Naive B cell (primary cell): ENCODE measurements at regions not wholly inside any gene's neighbourhood (a gene's known extent, or its start where the extent isn't known, plus 50 kb on each side); places are given as distances from the start of the nearest gene placed in this dataset.

Source experiments
- ATAC-seq, 2 donors: fragments of 150-1000 bp; cut with Tn5 transposase; 2 replicates each; pipeline ENCODE4 v1.10.0; 2021; ENCODE audit warnings: low read depth in 2 of 2, mild to moderate bottlenecking in 2 of 2, moderate library complexity in 2 of 2
- DNase-seq: peaks from one replicate; pipeline ENCODE4 v3.0.0; 2022
- H3K27ac Mint-ChIP-seq, 6 donors: one replicate each; pipeline ENCODE4 v1.8.0; 2020 to 2022; ENCODE audit warnings: mild to moderate bottlenecking in 6 of 6, mixed read lengths in 6 of 6, moderate library complexity in 5 of 6, inconsistent platforms in 2 of 6
- H3K27me3 Mint-ChIP-seq, 3 donors: one replicate each; pipeline ENCODE4 v1.8.0; 2021 to 2022; ENCODE audit warnings: mixed read lengths in 3 of 3, mild to moderate bottlenecking in 1 of 3
- H3K36me3 Mint-ChIP-seq, 2 donors: one replicate each; pipeline ENCODE4 v1.8.0; 2020 to 2022; ENCODE audit warnings: mixed read lengths in 2 of 2, inconsistent platforms in 1 of 2, mild to moderate bottlenecking in 1 of 2
- H3K4me1 Mint-ChIP-seq, 3 donors: one replicate each; pipeline ENCODE4 v1.8.0; 2020 to 2022; ENCODE audit warnings: mixed read lengths in 3 of 3, inconsistent platforms in 1 of 3, mild to moderate bottlenecking in 1 of 3, moderate library complexity in 1 of 3
- H3K4me3 Mint-ChIP-seq, 8 donors: one replicate each; pipeline ENCODE4 v1.8.0; 2020 to 2022; ENCODE audit warnings: mild to moderate bottlenecking in 8 of 8, mixed read lengths in 8 of 8, moderate library complexity in 8 of 8, inconsistent platforms in 2 of 8
- H3K9me3 Mint-ChIP-seq, 7 donors: one replicate each; pipeline ENCODE4 v1.8.0; 2020 to 2022; ENCODE audit warnings: mixed read lengths in 7 of 7, mild to moderate bottlenecking in 5 of 7, inconsistent platforms in 2 of 7, moderate library complexity in 1 of 7

DNA sequence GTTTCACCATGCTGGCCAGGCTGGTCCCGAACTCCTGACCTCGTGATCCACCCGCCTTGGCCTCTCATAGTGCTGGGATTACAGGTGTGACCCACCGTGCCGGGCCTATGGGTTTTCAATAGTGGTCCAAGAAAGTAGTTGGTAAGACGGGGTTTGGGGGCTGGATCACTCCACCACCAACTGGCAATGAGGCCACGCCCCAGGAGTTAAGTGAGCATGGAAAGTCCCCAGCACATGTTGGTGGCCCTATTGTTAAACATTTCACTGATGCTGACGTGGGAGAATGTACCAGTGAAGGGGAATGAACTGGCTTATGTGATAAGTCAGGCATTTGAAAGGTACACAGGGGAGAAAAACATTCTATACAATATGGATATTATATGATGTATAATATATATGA lies 80.4 kb downstream of the CHRD start:
- H3K36me3 Mint-ChIP-seq = no peaks in the 10 kb centered on the region
- H3K4me1 Mint-ChIP-seq = peaks cover 0 to 10% (median 4%) of the 10 kb centered on the region in 3 donors
- H3K27ac Mint-ChIP-seq = peak overlapping the region in 1 of 6 donors; percentile 8
- no peak for DNase-seq
- ATAC-seq = no peak
- peaks cover 0 to 9% (median 3%) of the 10 kb centered on the region in 7 donors for H3K9me3 Mint-ChIP-seq
- H3K4me3 Mint-ChIP-seq = no peak overlapping the region
- H3K27me3 Mint-ChIP-seq = peaks cover 0 to 12% (median 7%) of the 10 kb centered on the region in 3 donors

DNA sequence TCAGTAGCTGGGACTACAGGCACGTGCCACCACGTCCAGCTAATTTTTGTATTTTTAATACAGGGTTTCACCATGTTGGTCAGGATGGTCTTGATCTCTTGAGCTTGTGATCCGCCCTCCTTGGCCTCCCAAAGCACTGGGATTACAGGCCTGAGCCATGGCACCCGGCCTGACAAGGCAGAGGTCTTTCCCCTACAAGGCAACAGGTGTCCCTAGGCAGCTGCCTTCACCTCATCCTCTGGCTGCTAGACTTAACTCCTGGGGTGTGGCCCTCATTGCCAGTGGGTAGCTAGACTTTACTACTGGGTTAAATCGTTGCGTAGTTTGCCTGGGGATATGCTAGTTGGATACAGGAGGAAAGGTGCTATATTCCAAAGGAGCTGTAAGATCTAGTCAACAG lies 81.4 kb downstream of the CHRD start:
- DNase-seq = no peak
- H3K9me3 Mint-ChIP-seq = peaks cover 0 to 9% (median 3%) of the 10 kb centered on the region in 7 donors
- ATAC-seq = no peak
- no peak overlapping the region for H3K4me3 Mint-ChIP-seq
- H3K27me3 Mint-ChIP-seq = peaks cover 0 to 17% (median 15%) of the 10 kb centered on the region in 3 donors
- H3K36me3 Mint-ChIP-seq = no peaks in the 10 kb centered on the region
- H3K4me1 Mint-ChIP-seq = peaks cover 9 to 18% (median 12%) of the 10 kb centered on the region in 3 donors
- peak overlapping the region in 1 of 6 donors; percentile 70 for H3K27ac Mint-ChIP-seq

DNA sequence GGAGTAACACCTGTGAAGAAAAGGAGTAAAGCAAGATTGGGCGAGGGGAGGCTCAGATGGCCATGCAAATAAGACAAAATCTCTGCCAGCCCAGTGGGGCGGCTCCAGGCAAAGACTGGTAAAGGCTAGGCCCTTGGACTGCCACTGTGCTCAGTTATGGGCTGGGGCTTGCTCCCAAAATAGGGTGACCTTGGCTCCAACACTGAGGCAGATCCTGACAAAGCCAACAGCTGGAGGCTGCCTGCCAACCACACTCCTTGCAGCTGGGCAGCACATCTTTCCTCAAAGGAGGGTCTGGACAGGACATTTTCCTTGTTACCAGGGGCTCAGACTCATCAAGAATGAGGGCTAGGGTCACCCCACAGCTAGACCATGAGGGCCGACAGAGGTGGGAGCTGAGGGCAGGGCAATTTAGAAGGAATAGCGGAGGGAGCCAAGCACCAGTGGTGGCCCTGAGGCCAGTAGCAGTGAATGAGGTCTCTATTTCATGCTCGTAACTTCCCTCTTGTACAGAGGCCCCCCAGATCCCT lies 86.1 kb downstream of the CHRD start:
- DNase-seq = no peak
- peaks cover 22 to 41% (median 28%) of the 10 kb centered on the region in 3 donors for H3K4me1 Mint-ChIP-seq
- peaks cover 0 to 15% (median 14%) of the 10 kb centered on the region in 3 donors for H3K27me3 Mint-ChIP-seq
- no peaks in the 10 kb centered on the region for H3K36me3 Mint-ChIP-seq
- peaks cover 0 to 4% (median 0%) of the 10 kb centered on the region in 7 donors for H3K9me3 Mint-ChIP-seq
- H3K27ac Mint-ChIP-seq = peak overlapping the region in 1 of 6 donors; percentile 76
- H3K4me3 Mint-ChIP-seq = peak overlapping the region in 4 of 8 donors; percentile 19 to 70 (median 58)
- peak in 1 of 2 donors; percentile 56 for ATAC-seq

DNA sequence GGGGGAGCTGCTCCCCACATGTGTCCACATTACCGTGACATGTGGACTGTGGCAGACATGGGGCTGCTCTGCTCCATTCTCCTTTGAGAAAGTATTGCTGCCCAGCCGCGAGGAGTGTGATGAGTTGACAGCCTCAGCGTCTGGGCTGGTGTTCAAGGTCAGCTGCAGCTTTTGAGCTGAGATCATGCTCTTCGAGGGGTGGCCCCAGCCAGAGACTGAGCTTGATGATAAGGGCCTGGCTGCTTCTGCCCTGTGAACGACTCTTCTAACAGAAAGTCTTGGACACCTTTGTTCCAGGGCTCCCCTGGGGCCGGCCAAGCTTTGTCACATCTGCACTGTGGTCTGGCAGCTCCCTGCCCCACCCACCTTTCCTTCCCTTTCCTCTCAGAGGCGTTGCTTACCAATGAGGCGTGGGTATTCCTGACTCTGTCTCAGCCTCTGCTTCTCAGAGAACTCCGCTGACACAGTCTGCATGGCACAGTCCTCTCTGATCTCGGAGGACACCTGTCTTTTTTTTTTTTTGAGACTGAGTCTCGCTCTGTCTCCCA lies 86.6 kb downstream of the CHRD start:
- H3K4me3 Mint-ChIP-seq = peak overlapping the region in 6 of 8 donors; percentile 19 to 78 (median 58)

DNA sequence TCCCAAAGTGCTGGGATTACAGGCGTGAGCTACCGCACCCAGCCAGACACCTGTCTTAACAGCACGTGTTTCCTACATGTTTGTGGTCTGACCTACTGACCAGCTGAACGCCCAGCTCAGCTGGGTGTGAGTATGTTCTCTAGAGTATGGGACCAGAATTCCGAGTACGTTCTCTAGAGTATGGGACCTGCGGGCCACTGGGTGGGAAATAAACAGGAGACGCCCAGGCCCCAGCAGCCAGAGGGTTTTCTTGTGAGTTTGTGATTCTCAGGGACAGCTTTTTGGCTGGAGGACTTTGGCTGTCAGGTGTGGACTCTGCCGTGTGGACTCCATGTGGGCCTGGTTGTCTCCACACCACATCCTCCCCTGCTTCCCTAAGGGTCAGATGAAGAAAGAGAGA lies 87.3 kb downstream of the CHRD start:
- DNase-seq (no peak), ATAC-seq (no peak)
- H3K4me3 Mint-ChIP-seq = peak overlapping the region in 2 of 8 donors; percentile 40 to 59
- peaks cover 22 to 47% (median 30%) of the 10 kb centered on the region in 3 donors for H3K4me1 Mint-ChIP-seq
- no peaks in the 10 kb centered on the region for H3K36me3 Mint-ChIP-seq
- H3K27me3 Mint-ChIP-seq = peaks cover 0 to 15% (median 14%) of the 10 kb centered on the region in 3 donors
- H3K9me3 Mint-ChIP-seq = peaks cover 0 to 4% (median 0%) of the 10 kb centered on the region in 7 donors
- peak overlapping the region in 3 of 6 donors; percentile 26 to 87 (median 67) for H3K27ac Mint-ChIP-seq

More for the DNA sequence above, 86.6 kb downstream of the CHRD start:
- Mint-ChIP-seq H3K27ac (peak overlapping the region in 3 of 6 donors; percentile 28 to 82 (median 41)), H3K9me3 (peaks cover 0 to 4% (median 0%) of the 10 kb centered on the region in 7 donors), H3K36me3 (no peaks in the 10 kb centered on the region), H3K4me1 (peaks cover 22 to 43% (median 30%) of the 10 kb centered on the region in 3 donors), H3K27me3 (peaks cover 0 to 15% (median 14%) of the 10 kb centered on the region in 3 donors)
- ATAC-seq (peak; percentile 61 to 64), DNase-seq (no peak)

DNA sequence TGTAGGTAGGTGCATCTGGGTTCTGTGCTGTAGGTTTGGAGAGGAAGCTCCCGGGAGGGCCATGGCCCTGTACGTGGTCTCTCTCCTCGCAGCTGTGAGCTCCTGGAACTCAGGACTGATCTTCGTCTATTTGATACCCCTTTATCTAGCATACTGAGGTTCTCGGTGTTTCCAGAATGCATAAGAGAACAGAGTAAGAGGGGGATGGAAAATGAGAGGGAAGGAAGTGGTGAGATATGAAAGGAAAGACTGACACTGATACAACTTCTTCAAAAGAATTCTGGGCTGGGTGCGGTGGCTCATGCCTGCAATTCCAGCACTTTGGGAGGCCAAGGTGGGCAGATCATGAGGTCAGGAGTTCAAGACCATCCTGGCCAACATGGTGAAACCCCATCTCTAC lies 90.7 kb downstream of the CHRD start:
- H3K27me3 Mint-ChIP-seq = peaks cover 0 to 5% (median 3%) of the 10 kb centered on the region in 3 donors
- H3K9me3 Mint-ChIP-seq = peaks cover 0 to 6% (median under 1%) of the 10 kb centered on the region in 7 donors
- no peak for DNase-seq
- H3K36me3 Mint-ChIP-seq = peaks cover 0 to 2% of the 10 kb centered on the region in 2 donors
- H3K4me1 Mint-ChIP-seq = peaks cover 30 to 54% (median 42%) of the 10 kb centered on the region in 3 donors
- H3K27ac Mint-ChIP-seq = peak overlapping the region in 5 of 6 donors; percentile 10 to 84 (median 65)
- H3K4me3 Mint-ChIP-seq = peak overlapping the region in 1 of 8 donors; percentile 35
- ATAC-seq = no peak

DNA sequence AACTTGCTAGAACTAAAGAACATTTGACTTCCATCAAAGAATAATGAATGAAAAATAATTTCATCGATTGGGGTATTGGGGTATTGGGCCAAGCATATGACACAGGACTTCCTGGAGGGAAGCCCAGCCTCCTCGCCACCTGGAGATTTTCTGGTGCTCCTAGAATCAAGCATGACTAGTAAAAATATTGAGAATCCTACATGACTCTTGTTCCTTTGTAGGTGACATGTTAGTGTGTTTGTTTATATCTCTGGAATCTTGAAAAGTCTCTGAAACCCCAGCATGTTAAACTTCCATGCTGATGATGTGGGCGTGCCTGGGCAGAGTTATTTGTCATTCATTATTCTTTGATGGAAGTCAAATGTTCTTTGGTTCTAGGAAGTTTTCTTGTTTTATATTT lies 90.1 kb upstream of the EPHB3 start:
- ATAC-seq (no peak), DNase-seq (no peak)
- Mint-ChIP-seq H3K9me3 (peaks cover 0 to 11% (median 3%) of the 10 kb centered on the region in 7 donors), H3K36me3 (peaks cover 0 to 8% of the 10 kb centered on the region in 2 donors), H3K4me1 (peaks cover 21 to 47% (median 34%) of the 10 kb centered on the region in 3 donors), H3K4me3 (peak overlapping the region in 1 of 8 donors; percentile 42), H3K27me3 (no peaks in the 10 kb centered on the region), H3K27ac (peak overlapping the region in 3 of 6 donors; percentile 74 to 97 (median 76))

DNA sequence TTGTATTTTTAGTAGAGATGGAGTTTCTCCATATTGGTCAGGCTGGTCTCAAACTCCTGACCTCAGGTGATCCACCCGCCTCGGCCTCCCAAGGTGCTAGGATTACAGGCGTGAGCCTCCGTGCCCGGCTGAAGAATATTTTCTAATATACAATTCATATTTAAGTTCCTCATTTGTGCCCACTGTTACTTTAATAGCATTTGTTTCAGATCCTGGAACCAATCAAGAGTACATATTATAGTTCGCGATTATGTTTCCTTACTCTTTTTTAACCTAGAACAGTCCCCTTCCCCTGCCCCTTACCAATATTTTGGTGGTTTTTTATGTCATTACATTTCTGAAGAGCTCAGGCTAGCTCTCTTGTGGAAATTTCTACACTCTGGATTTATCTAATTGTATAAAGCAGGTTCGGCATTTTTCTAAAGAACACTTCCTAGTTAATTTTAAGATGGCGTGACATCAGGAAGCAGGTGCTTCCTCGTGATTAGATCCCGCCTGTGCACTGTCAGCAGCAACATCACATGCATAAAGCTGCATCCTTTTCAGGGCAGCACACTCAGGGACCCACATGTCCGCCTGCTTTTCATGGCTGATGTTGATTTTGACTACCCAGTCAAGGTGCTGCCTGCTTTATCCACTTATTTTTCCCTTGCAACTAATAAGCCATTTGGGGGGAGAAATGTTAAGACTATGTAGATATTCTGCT lies 88.7 kb upstream of the EPHB3 start:
- peak; percentile 80 for DNase-seq
- peak overlapping the region; percentile 71 to 96 (median 78) for H3K4me3 Mint-ChIP-seq
- no peaks in the 10 kb centered on the region for H3K27me3 Mint-ChIP-seq
- H3K27ac Mint-ChIP-seq = peak overlapping the region; percentile 95 to 97 (median 96)
- peaks cover 18 to 39% (median 24%) of the 10 kb centered on the region in 3 donors for H3K4me1 Mint-ChIP-seq
- peak; percentile 98 for ATAC-seq
- H3K9me3 Mint-ChIP-seq = peaks cover 0 to 18% (median 3%) of the 10 kb centered on the region in 7 donors
- peaks cover 0 to 8% of the 10 kb centered on the region in 2 donors for H3K36me3 Mint-ChIP-seq

DNA sequence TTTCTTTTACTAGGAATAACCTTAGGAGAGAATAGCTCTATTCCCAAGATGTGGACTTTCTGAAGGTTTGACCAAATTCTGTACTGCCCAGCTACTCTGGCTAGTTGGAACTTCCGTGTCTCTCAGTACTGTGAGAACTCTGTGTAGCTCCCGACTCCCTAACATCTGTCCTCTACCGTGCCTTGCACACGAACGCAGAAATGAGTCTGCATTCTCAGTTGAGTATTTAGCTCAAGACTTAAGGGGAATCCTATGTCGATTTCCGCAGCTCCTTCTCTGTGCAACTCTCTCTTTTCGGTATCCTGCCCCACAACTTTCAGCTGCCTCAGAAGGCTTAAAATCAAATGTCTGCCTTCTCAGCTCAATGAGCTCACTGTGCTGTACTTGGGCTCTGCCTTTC lies 86.7 kb upstream of the EPHB3 start:
- Mint-ChIP-seq H3K9me3 (peaks cover 0 to 18% (median 3%) of the 10 kb centered on the region in 7 donors), H3K27me3 (no peaks in the 10 kb centered on the region), H3K4me3 (no peak overlapping the region), H3K36me3 (peaks cover 0 to 8% of the 10 kb centered on the region in 2 donors), H3K4me1 (peaks cover 18 to 33% (median 24%) of the 10 kb centered on the region in 3 donors), H3K27ac (peak overlapping the region in 2 of 6 donors; percentile 24 to 96)
- DNase-seq (no peak), ATAC-seq (no peak)

DNA sequence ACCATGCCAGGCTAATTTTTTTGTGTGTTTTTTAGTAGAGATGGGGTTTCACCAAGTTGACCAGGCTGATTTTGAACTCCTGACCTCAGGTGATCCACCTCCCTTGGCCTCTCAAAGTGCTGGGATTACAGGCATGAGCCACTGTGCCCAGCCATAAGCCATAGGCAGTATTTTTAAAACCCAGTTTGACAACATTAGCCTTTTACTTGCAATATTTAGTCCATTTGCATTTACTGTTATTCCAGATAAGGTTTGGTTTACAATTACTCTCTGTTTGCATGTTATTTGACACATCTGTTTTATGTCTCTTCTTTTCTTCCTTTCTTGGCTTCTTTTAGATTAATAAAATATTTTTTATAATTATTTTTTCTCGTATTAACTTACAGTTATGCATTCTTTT lies 83.6 kb upstream of the EPHB3 start:
- H3K9me3 Mint-ChIP-seq = peaks cover 0 to 18% (median 3%) of the 10 kb centered on the region in 7 donors
- ATAC-seq = no peak
- H3K36me3 Mint-ChIP-seq = peaks cover 0 to 8% of the 10 kb centered on the region in 2 donors
- peaks cover 0 to 14% (median 8%) of the 10 kb centered on the region in 3 donors for H3K27me3 Mint-ChIP-seq
- no peak for DNase-seq
- H3K27ac Mint-ChIP-seq = no peak overlapping the region
- H3K4me1 Mint-ChIP-seq = peaks cover 7 to 23% (median 15%) of the 10 kb centered on the region in 3 donors
- no peak overlapping the region for H3K4me3 Mint-ChIP-seq

DNA sequence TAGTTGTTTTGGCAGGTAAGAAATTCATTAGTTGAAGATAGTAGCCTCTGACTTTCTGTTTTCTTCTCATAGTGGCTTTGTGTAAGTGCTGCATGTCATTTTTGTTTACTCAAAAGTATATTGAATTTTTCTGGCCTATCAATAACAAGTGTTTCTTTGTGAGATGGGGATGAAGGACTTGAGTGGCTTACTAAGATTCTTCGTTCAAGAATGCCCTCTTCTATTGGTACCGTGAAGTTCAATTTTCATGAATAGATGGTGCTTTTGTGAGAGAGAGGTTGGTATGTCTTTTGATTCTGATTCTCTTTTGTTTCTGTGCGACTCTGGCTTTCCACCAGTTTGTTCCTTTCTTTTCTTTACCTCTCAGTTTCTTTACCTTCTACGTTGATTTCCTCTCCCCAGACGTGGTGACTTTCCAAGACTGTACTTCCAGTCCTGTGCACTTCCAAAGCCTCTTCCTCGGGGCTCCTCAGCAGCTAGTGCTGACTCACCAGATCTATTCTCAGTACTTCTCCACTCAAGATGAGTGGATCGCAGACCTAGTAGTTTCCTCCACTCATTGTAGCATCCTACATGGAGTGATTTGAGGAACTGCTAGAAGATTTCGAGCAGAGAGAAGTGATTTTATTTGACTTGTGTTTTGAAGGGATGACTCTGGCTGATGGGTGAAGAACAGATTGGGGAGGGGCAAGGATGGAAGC lies 82.0 kb upstream of the EPHB3 start:
- H3K36me3 Mint-ChIP-seq = peaks cover 0 to 8% of the 10 kb centered on the region in 2 donors
- ATAC-seq (no peak), DNase-seq (no peak)
- H3K9me3 Mint-ChIP-seq = peaks cover 0 to 18% (median 3%) of the 10 kb centered on the region in 7 donors
- peak overlapping the region in 2 of 6 donors; percentile 17 to 54 for H3K27ac Mint-ChIP-seq
- peaks cover 0 to 14% (median 8%) of the 10 kb centered on the region in 3 donors for H3K27me3 Mint-ChIP-seq
- peaks cover 0 to 13% (median 5%) of the 10 kb centered on the region in 3 donors for H3K4me1 Mint-ChIP-seq
- no peak overlapping the region for H3K4me3 Mint-ChIP-seq

DNA sequence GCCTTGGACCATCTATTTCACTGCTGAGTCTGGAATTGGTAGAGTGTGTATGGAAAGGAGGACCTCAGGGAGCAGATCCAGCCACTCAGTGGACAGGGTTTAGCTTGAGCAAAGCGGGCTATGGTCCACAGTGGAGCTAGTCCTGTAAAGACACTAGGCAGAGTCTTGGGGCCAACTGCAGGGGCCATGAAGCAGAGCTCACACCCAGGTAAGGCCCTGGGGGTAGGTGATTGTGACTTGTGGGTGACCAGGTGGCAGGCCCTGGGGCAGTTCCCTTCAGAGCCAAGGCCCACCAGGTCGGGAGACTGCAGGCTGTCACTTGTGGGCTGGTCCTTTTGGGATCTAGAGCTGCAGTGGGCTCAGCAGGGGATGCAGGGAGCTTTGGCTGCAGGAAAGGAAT lies 80.8 kb upstream of the EPHB3 start:
- DNase-seq (no peak), ATAC-seq (no peak)
- H3K36me3 Mint-ChIP-seq = peaks cover 0 to 3% of the 10 kb centered on the region in 2 donors
- peaks cover 0 to 13% (median 5%) of the 10 kb centered on the region in 3 donors for H3K4me1 Mint-ChIP-seq
- peak overlapping the region in 2 of 6 donors; percentile 22 to 56 for H3K27ac Mint-ChIP-seq
- H3K9me3 Mint-ChIP-seq = peaks cover 0 to 9% (median 0%) of the 10 kb centered on the region in 7 donors
- peak overlapping the region in 1 of 8 donors; percentile 76 for H3K4me3 Mint-ChIP-seq
- H3K27me3 Mint-ChIP-seq = peaks cover 0 to 14% (median 8%) of the 10 kb centered on the region in 3 donors
